ENCODE measurements at regions not wholly inside any gene's neighbourhood (a gene's known extent, or its start where the extent isn't known, plus 50 kb on each side); places are given as distances from the start of the nearest gene placed in this dataset.

- Histone ChIP-seq H3K9me3 (ENCODE audit: insufficient read depth in 2 of 2, low read depth in 1 of 2, low read length in 1 of 2) (peaks cover 12 to 13% of the 10 kb centered on the region in 2 experiments), H3K23ac (ENCODE audit: insufficient read length) (no peak overlapping the region), H3K27me3 (replicated peaks in 1 of 4; ENCODE audit: control insufficient read depth in 3 of 4, extremely low read depth in 1 of 4, insufficient read depth in 3 of 4, low read length in 3 of 4) (no peaks in the 10 kb centered on the region), H2AK5ac (ENCODE audit: low read depth, low read length) (no peak overlapping the region), H2BK12ac (ENCODE audit: low read depth, low read length) (no peak overlapping the region), H2BK120ac (replicated peaks; ENCODE audit: low read depth, low read length) (no peak overlapping the region), H3K23me2 (ENCODE audit: low read depth, low read length) (peaks cover 2% of the 10 kb centered on the region; the same call in 1 of the 2 replicates), H2BK20ac (ENCODE audit: low read length) (0 out of 2 replicates have a peak overlapping the region, but pooled peaks have one; percentile 38), H2AFZ (ENCODE audit: low read length) (no peak overlapping the region), H3K18ac (ENCODE audit: extremely low read depth, low read length) (no peak overlapping the region), H3K4me2 (ENCODE audit: insufficient read depth in 1 of 2, low read depth in 2 of 2, low read length in 2 of 2) (no peak overlapping the region), H3K79me1 (ENCODE audit: low read depth, low read length) (no peaks in the 10 kb centered on the region), H4K20me1 (replicated peaks in 1 of 2; ENCODE audit: control insufficient read depth in 1 of 2, insufficient read depth in 2 of 2, low read length in 2 of 2) (no peaks in the 10 kb centered on the region), H3K4me1 (replicated peaks in 1 of 4; ENCODE audit: control insufficient read depth in 3 of 4, insufficient read depth in 4 of 4, low read length in 3 of 4) (peaks cover 0 to 11% (median 6%) of the 10 kb centered on the region in 4 experiments; a peak in 6 of 7 replicates), H3K56ac (replicated peaks; ENCODE audit: insufficient read length, low read depth, low read length) (no peak overlapping the region), H3K36me3 (ENCODE audit: control insufficient read depth in 2 of 4, insufficient read depth in 4 of 4, low read length in 3 of 4) (no peaks in the 10 kb centered on the region), H3K14ac (ENCODE audit: insufficient read length) (no peak overlapping the region), H2BK15ac (ENCODE audit: low read length) (no peak overlapping the region), H4K5ac (ENCODE audit: insufficient read length, low read depth, low read length) (no peak overlapping the region), H3K9ac (replicated peaks in 1 of 4; ENCODE audit: extremely low read depth in 1 of 4, low read depth in 3 of 4, low read length in 3 of 4) (no peak overlapping the region), H3K4ac (replicated peaks; ENCODE audit: insufficient read length, low read depth, low read length) (no peak overlapping the region), H3K4me3 (ENCODE audit: extremely low read depth in 1 of 4, insufficient read depth in 2 of 4, low read depth in 3 of 4, low read length in 4 of 4) (no peak overlapping the region), H3K79me2 (ENCODE audit: control insufficient read depth in 1 of 2, insufficient read depth in 2 of 2, low read length in 2 of 2) (no peaks in the 10 kb centered on the region), H2BK5ac (ENCODE audit: low read depth, low read length) (no peak overlapping the region), H3K27ac (ENCODE audit: low read depth, low read length) (no peak overlapping the region), H4K91ac (replicated peaks; ENCODE audit: insufficient read length, low read length) (no peak overlapping the region), H4K8ac (ENCODE audit: extremely low read depth, insufficient read depth, low read length) (no peak overlapping the region)
- POLR2A ChIA-PET (ENCODE audit: partially characterized antibody): no interaction called here
- DNase-seq (ENCODE audit: low read depth in 1 of 2, low spot score in 2 of 2) (no peak), FAIRE-seq (no peak)
- 81% methylated on average over 2 of the region's 3 CpGs; no CpG with 5 or more reads in 1 of the 2 experiments for WGBS, 2 experiments (ENCODE audit: extremely low coverage in 1 of 2, insufficient coverage in 1 of 2, insufficient read length in 1 of 2, insufficient replicate concordance in 2 of 2, low coverage in 1 of 2, low lambda C conversion rate in 2 of 2, missing lambda C conversion rate in 1 of 2)
- CTCF ChIA-PET (ENCODE audit: partially characterized antibody): interaction anchor here (1.1 to 1.3 kb wide), 4 partner anchors 15 to 457 kb away, joined by 3 to 4 read pairs (median 3); no protein-coding TSS in a partner anchor
- TF ChIP-seq POLR2A (IDR thresholded peaks at IDR 0.05; ENCODE audit: control extremely low read depth in 1 of 2, low read depth in 2 of 2, low read length in 2 of 2): no peak
- TF ChIP-seq CEBPB (IDR thresholded peaks at IDR 0.05; ENCODE audit: low read depth, low read length): no peak
- no peak for TF ChIP-seq KDM1A (IDR thresholded peaks at IDR 0.05; ENCODE audit: borderline replicate concordance, low read length)
- no peak for TF ChIP-seq NRF1 (IDR thresholded peaks at IDR 0.05; ENCODE audit: low read depth, low read length)
- TF ChIP-seq CBX8 (IDR thresholded peaks at IDR 0.05; ENCODE audit: borderline replicate concordance, low read depth, low read length): no peak
These were observed 128.2 kb downstream of the MYCN start for GRCh38 chr2:16068552-16068940.

All from H1 (cell line).